ENCODE measurements at regions not wholly inside any gene's neighbourhood (a gene's known extent, or its start where the extent isn't known, plus 50 kb on each side); places are given as distances from the start of the nearest gene placed in this dataset.

GRCh38 chr20:5442101-5442500, 125.3 kb upstream of the PROKR2 start:
- H2BK120ac ChIP-seq (ENCODE audit: low read depth, low read length) = no peak overlapping the region
- H3K18ac ChIP-seq (ENCODE audit: low read length) = no peak overlapping the region
- H3K27me3 ChIP-seq (ENCODE audit: control insufficient read depth in 3 of 3, insufficient read depth in 3 of 3, low read depth in 1 of 3, low read length in 3 of 3) = peaks cover 0 to 4% (median 0%) of the 10 kb centered on the region in 3 experiments
- no peak overlapping the region for H2AK5ac ChIP-seq (ENCODE audit: low read depth, low read length)
- no peak for DNase-seq (ENCODE audit: low spot score)
- H3K4me1 ChIP-seq (ENCODE audit: control insufficient read depth in 2 of 2, insufficient read depth in 1 of 2, low read depth in 1 of 2, low read length in 2 of 2) = no peaks in the 10 kb centered on the region
- H3K9ac ChIP-seq (ENCODE audit: low read depth, low read length, poor library complexity) = no peak overlapping the region
- H3K4me2 ChIP-seq (ENCODE audit: insufficient read depth, low read length, poor library complexity, severe bottlenecking) = no peak overlapping the region
- no peak overlapping the region for H2BK5ac ChIP-seq (ENCODE audit: low read length)
- H3K9me3 ChIP-seq (replicated peaks in 1 of 2; ENCODE audit: control insufficient read depth in 2 of 2, insufficient read depth in 1 of 2, low read depth in 1 of 2, low read length in 2 of 2) = peaks cover 0 to 1% of the 10 kb centered on the region in 2 donors
- H4K8ac ChIP-seq (ENCODE audit: low read depth, low read length) = no peak overlapping the region
- H3K36me3 ChIP-seq (replicated peaks in 1 of 2; ENCODE audit: control insufficient read depth in 2 of 2, insufficient read depth in 2 of 2, low read length in 2 of 2) = no peaks in the 10 kb centered on the region
- no peak overlapping the region for H2BK15ac ChIP-seq (ENCODE audit: low read length)
- H3K79me1 ChIP-seq (ENCODE audit: low read depth, low read length) = no peaks in the 10 kb centered on the region
- H3K4ac ChIP-seq (ENCODE audit: low read length) = no peak overlapping the region
- no peak overlapping the region for H3K14ac ChIP-seq (ENCODE audit: low read length)
- no peak overlapping the region for H3K4me3 ChIP-seq (ENCODE audit: low read length in 2 of 2)
- no CpG with 5 or more reads among the region's 5 CpGs for WGBS, 2 donors (ENCODE audit: extremely low coverage in 2 of 2, insufficient read length in 2 of 2, insufficient replicate concordance in 1 of 2)
- no peak overlapping the region for H3K27ac ChIP-seq (replicated peaks; ENCODE audit: low read length)
- H4K91ac ChIP-seq (ENCODE audit: low read depth, low read length, poor library complexity) = no peak overlapping the region
- no peak overlapping the region for H3K23ac ChIP-seq (ENCODE audit: low read depth, low read length, poor library complexity)
- H2BK12ac ChIP-seq (ENCODE audit: low read length) = no peak overlapping the region
- no peak overlapping the region for H2AFZ ChIP-seq (ENCODE audit: low read length)

GRCh38 chr20:5434116-5434515, 117.4 kb upstream of the PROKR2 start:
- no peak overlapping the region for H2BK15ac ChIP-seq (ENCODE audit: low read length)
- H3K9ac ChIP-seq (ENCODE audit: low read depth, low read length, poor library complexity) = no peak overlapping the region
- H3K14ac ChIP-seq (ENCODE audit: low read length) = no peak overlapping the region
- DNase-seq (ENCODE audit: low spot score) = no peak
- no peak overlapping the region for H2AFZ ChIP-seq (ENCODE audit: low read length)
- H4K91ac ChIP-seq (ENCODE audit: low read depth, low read length, poor library complexity) = no peak overlapping the region
- no peak overlapping the region for H2BK120ac ChIP-seq (ENCODE audit: low read depth, low read length)
- H3K27ac ChIP-seq (replicated peaks; ENCODE audit: low read length) = no peak overlapping the region
- H3K4me2 ChIP-seq (ENCODE audit: insufficient read depth, low read length, poor library complexity, severe bottlenecking) = no peak overlapping the region
- WGBS, 2 donors (ENCODE audit: extremely low coverage in 2 of 2, insufficient read length in 2 of 2, insufficient replicate concordance in 1 of 2) = no CpG with 5 or more reads among the region's 4 CpGs
- no peak overlapping the region for H2AK5ac ChIP-seq (ENCODE audit: low read depth, low read length)
- no peak overlapping the region for H3K4ac ChIP-seq (ENCODE audit: low read length)
- no peaks in the 10 kb centered on the region for H3K4me1 ChIP-seq (ENCODE audit: control insufficient read depth in 2 of 2, insufficient read depth in 1 of 2, low read depth in 1 of 2, low read length in 2 of 2)
- no peak overlapping the region for H3K4me3 ChIP-seq (ENCODE audit: low read length in 2 of 2)
- no peaks in the 10 kb centered on the region for H3K79me1 ChIP-seq (ENCODE audit: low read depth, low read length)
- H3K9me3 ChIP-seq (replicated peaks in 1 of 2; ENCODE audit: control insufficient read depth in 2 of 2, insufficient read depth in 1 of 2, low read depth in 1 of 2, low read length in 2 of 2) = no peaks in the 10 kb centered on the region
- no peak overlapping the region for H2BK5ac ChIP-seq (ENCODE audit: low read length)
- H3K23ac ChIP-seq (ENCODE audit: low read depth, low read length, poor library complexity) = no peak overlapping the region
- no peak overlapping the region for H3K18ac ChIP-seq (ENCODE audit: low read length)
- H3K36me3 ChIP-seq (replicated peaks in 1 of 2; ENCODE audit: control insufficient read depth in 2 of 2, insufficient read depth in 2 of 2, low read length in 2 of 2) = no peaks in the 10 kb centered on the region
- no peak overlapping the region for H2BK12ac ChIP-seq (ENCODE audit: low read length)
- no peak overlapping the region for H4K8ac ChIP-seq (ENCODE audit: low read depth, low read length)
- peaks cover 0 to 10% (median 0%) of the 10 kb centered on the region in 3 experiments for H3K27me3 ChIP-seq (ENCODE audit: control insufficient read depth in 3 of 3, insufficient read depth in 3 of 3, low read depth in 1 of 3, low read length in 3 of 3)

- Histone ChIP-seq H3K79me1 (ENCODE audit: low read depth, low read length) (no peaks in the 10 kb centered on the region), H3K18ac (ENCODE audit: low read length) (no peak overlapping the region), H3K36me3 (replicated peaks in 1 of 2; ENCODE audit: control insufficient read depth in 2 of 2, insufficient read depth in 2 of 2, low read length in 2 of 2) (no peaks in the 10 kb centered on the region), H3K14ac (ENCODE audit: low read length) (no peak overlapping the region), H2AK5ac (ENCODE audit: low read depth, low read length) (no peak overlapping the region), H3K4me3 (ENCODE audit: low read length in 2 of 2) (no peak overlapping the region), H3K4me2 (ENCODE audit: insufficient read depth, low read length, poor library complexity, severe bottlenecking) (no peak overlapping the region), H2BK5ac (ENCODE audit: low read length) (no peak overlapping the region), H2BK120ac (ENCODE audit: low read depth, low read length) (no peak overlapping the region), H3K23ac (ENCODE audit: low read depth, low read length, poor library complexity) (no peak overlapping the region), H4K91ac (ENCODE audit: low read depth, low read length, poor library complexity) (no peak overlapping the region), H2BK12ac (ENCODE audit: low read length) (no peak overlapping the region), H3K9ac (ENCODE audit: low read depth, low read length, poor library complexity) (no peak overlapping the region), H4K8ac (ENCODE audit: low read depth, low read length) (no peak overlapping the region), H3K4ac (ENCODE audit: low read length) (no peak overlapping the region), H2AFZ (ENCODE audit: low read length) (no peak overlapping the region), H3K9me3 (replicated peaks in 1 of 2; ENCODE audit: control insufficient read depth in 2 of 2, insufficient read depth in 1 of 2, low read depth in 1 of 2, low read length in 2 of 2) (no peaks in the 10 kb centered on the region), H2BK15ac (ENCODE audit: low read length) (no peak overlapping the region), H3K27ac (replicated peaks; ENCODE audit: low read length) (no peak overlapping the region), H3K4me1 (ENCODE audit: control insufficient read depth in 2 of 2, insufficient read depth in 1 of 2, low read depth in 1 of 2, low read length in 2 of 2) (no peaks in the 10 kb centered on the region), H3K27me3 (ENCODE audit: control insufficient read depth in 3 of 3, insufficient read depth in 3 of 3, low read depth in 1 of 3, low read length in 3 of 3) (peaks cover 0 to 10% (median 0%) of the 10 kb centered on the region in 3 experiments)
- DNase-seq (ENCODE audit: low spot score) = no peak
- WGBS, 2 donors (ENCODE audit: extremely low coverage in 2 of 2, insufficient read length in 2 of 2, insufficient replicate concordance in 1 of 2) = no CpG with 5 or more reads among the region's 3 CpGs
Observed at GRCh38 chr20:5433352-5433751, 116.6 kb upstream of the PROKR2 start.

GRCh38 chr20:5432030-5432429, 115.3 kb upstream of the PROKR2 start:
- Histone ChIP-seq H2BK12ac (ENCODE audit: low read length) (no peak overlapping the region), H3K4me1 (ENCODE audit: control insufficient read depth in 2 of 2, insufficient read depth in 1 of 2, low read depth in 1 of 2, low read length in 2 of 2) (no peaks in the 10 kb centered on the region), H3K4me2 (ENCODE audit: insufficient read depth, low read length, poor library complexity, severe bottlenecking) (no peak overlapping the region), H3K79me1 (ENCODE audit: low read depth, low read length) (no peaks in the 10 kb centered on the region), H3K14ac (ENCODE audit: low read length) (peak overlapping the region; percentile 64), H2BK5ac (ENCODE audit: low read length) (no peak overlapping the region), H2AK5ac (ENCODE audit: low read depth, low read length) (no peak overlapping the region), H3K18ac (ENCODE audit: low read length) (no peak overlapping the region), H3K23ac (ENCODE audit: low read depth, low read length, poor library complexity) (no peak overlapping the region), H2AFZ (ENCODE audit: low read length) (no peak overlapping the region), H3K9ac (ENCODE audit: low read depth, low read length, poor library complexity) (no peak overlapping the region), H3K27ac (replicated peaks; ENCODE audit: low read length) (no peak overlapping the region), H3K9me3 (replicated peaks in 1 of 2; ENCODE audit: control insufficient read depth in 2 of 2, insufficient read depth in 1 of 2, low read depth in 1 of 2, low read length in 2 of 2) (no peaks in the 10 kb centered on the region), H3K27me3 (ENCODE audit: control insufficient read depth in 3 of 3, insufficient read depth in 3 of 3, low read depth in 1 of 3, low read length in 3 of 3) (peaks cover 0 to 10% (median 0%) of the 10 kb centered on the region in 3 experiments), H3K36me3 (replicated peaks in 1 of 2; ENCODE audit: control insufficient read depth in 2 of 2, insufficient read depth in 2 of 2, low read length in 2 of 2) (no peaks in the 10 kb centered on the region), H4K91ac (ENCODE audit: low read depth, low read length, poor library complexity) (no peak overlapping the region), H4K8ac (ENCODE audit: low read depth, low read length) (no peak overlapping the region), H2BK15ac (ENCODE audit: low read length) (no peak overlapping the region), H3K4me3 (ENCODE audit: low read length in 2 of 2) (peak overlapping the region in 1 of 2 donors; percentile 47), H2BK120ac (ENCODE audit: low read depth, low read length) (no peak overlapping the region), H3K4ac (ENCODE audit: low read length) (no peak overlapping the region)
- WGBS, 2 donors (ENCODE audit: extremely low coverage in 2 of 2, insufficient read length in 2 of 2, insufficient replicate concordance in 1 of 2) = no CpG with 5 or more reads among the region's 15 CpGs
- no peak for DNase-seq (ENCODE audit: low spot score)
